IMR-90 (cell line): ENCODE measurements at regions not wholly inside any gene's neighbourhood (a gene's known extent, or its start where the extent isn't known, plus 50 kb on each side); places are given as distances from the start of the nearest gene placed in this dataset.

Experiments used
- ATAC-seq: fragments of 200-7000 bp; cut with Tn5 transposase; 2 replicates; pipeline ENCODE4 v1.9.1; 2020; ENCODE audit warnings: low read depth, mild to moderate bottlenecking, moderate library complexity
- BruUV-seq: library from RNA; stranded (reverse); fragments of 400-500 nt; replicated peaks from 2 replicates; lab custom pipeline; 2021; lab: Mats Ljungman, UMichigan
- CTCF ChIA-PET: fragments of 300-600 bp; formaldehyde crosslinking; extraction: SDS; loops from one replicate; lab custom pipeline; 2021; ENCODE audit warnings: antibody characterized with exemption; lab: Yijun Ruan, JAX
- POLR2A ChIA-PET: fragments of 300-600 bp; sonication (Branson Sonifier 250); formaldehyde crosslinking; loops from one replicate; lab custom pipeline; 2022; ENCODE audit warnings: antibody characterized with exemption; ENCODE audit not compliant: unreplicated experiment; lab: Charles Lee
- DNase-seq: peaks from one replicate; pipeline ENCODE4 v3.0.0; 2013
- H2AFZ ChIP-seq: replicated peaks from 2 replicates; pipeline ENCODE3; 2013; ENCODE audit warnings: low read length, mild to moderate bottlenecking; ENCODE audit not compliant: poor library complexity
- H2AK5ac ChIP-seq: 2 replicates; pipeline ENCODE4 v1.6.1; 2013; ENCODE audit warnings: low read depth, low read length, inconsistent platforms
- H2AK9ac ChIP-seq: replicated peaks from 2 replicates; pipeline ENCODE3; 2013; ENCODE audit warnings: mild to moderate bottlenecking, low read depth, low read length, moderate library complexity; ENCODE audit not compliant: poor library complexity
- H2BK120ac ChIP-seq: 2 replicates; pipeline ENCODE4 v1.6.1; 2013; ENCODE audit warnings: low read depth, low read length, inconsistent platforms
- H2BK15ac ChIP-seq: 3 replicates; pipeline ENCODE4 v1.6.1; 2013; ENCODE audit warnings: low read depth, low read length, inconsistent platforms
- H2BK20ac ChIP-seq: 2 replicates; pipeline ENCODE4 v1.6.1; 2013; ENCODE audit warnings: low read depth, mild to moderate bottlenecking, inconsistent platforms, low read length, moderate library complexity
- H2BK5ac ChIP-seq: 2 replicates; pipeline ENCODE4 v1.6.1; 2013; ENCODE audit warnings: mild to moderate bottlenecking, low read depth, low read length, inconsistent platforms; ENCODE audit not compliant: poor library complexity, severe bottlenecking
- H3K14ac ChIP-seq: replicated peaks from 2 replicates; pipeline ENCODE4 v1.6.1; 2013; ENCODE audit warnings: low read depth, low read length, inconsistent platforms
- H3K18ac ChIP-seq: 2 replicates; pipeline ENCODE4 v1.6.1; 2013; ENCODE audit warnings: low read depth, low read length, control low read depth
- H3K23ac ChIP-seq: 2 replicates; pipeline ENCODE4 v1.6.1; 2013; ENCODE audit warnings: low read depth, low read length, inconsistent platforms
- H3K27ac ChIP-seq: 2 replicates; pipeline ENCODE4 v1.5.1; 2013; ENCODE audit warnings: mild to moderate bottlenecking, control low read depth, low read length; ENCODE audit not compliant: insufficient read depth
- H3K27me3 ChIP-seq: 2 replicates; pipeline ENCODE4 v1.6.1; 2013; ENCODE audit warnings: low read length; ENCODE audit not compliant: control insufficient read depth, insufficient read depth
- H3K36me3 ChIP-seq: 2 replicates; pipeline ENCODE4 v1.6.1; 2013; ENCODE audit warnings: low read length, mixed read lengths; ENCODE audit not compliant: control insufficient read depth, insufficient read depth
- H3K4ac ChIP-seq: 2 replicates; pipeline ENCODE4 v1.6.1; 2013; ENCODE audit warnings: low read depth, low read length, inconsistent platforms
- H3K4me1 ChIP-seq: 2 replicates; pipeline ENCODE4 v1.6.1; 2013; ENCODE audit warnings: low read length, mixed read lengths; ENCODE audit not compliant: control insufficient read depth, insufficient read depth
- H3K4me2 ChIP-seq: 2 replicates; pipeline ENCODE4 v1.6.1; 2013; ENCODE audit warnings: low read depth, mild to moderate bottlenecking, control low read depth, low read length, moderate library complexity
- H3K4me3 ChIP-seq: 2 replicates; pipeline ENCODE4 v1.5.1; 2013; ENCODE audit warnings: low read depth, mild to moderate bottlenecking, control low read depth, low read length, moderate library complexity; ENCODE audit not compliant: insufficient read depth
- H3K56ac ChIP-seq: 2 replicates; pipeline ENCODE4 v1.6.1; 2013; ENCODE audit warnings: low read length, inconsistent platforms; ENCODE audit not compliant: insufficient read depth; ENCODE audit errors: extremely low read depth
- H3K79me1 ChIP-seq, 2 experiments: 2 replicates each; pipeline ENCODE4 v1.6.1; 2013; ENCODE audit warnings: low read length in 2 of 2, inconsistent platforms in 1 of 2, low read depth in 1 of 2
- H3K9ac ChIP-seq: 2 replicates; pipeline ENCODE4 v1.6.1; 2013; ENCODE audit warnings: low read depth, low read length, control low read depth
- H3K9me1 ChIP-seq: 2 replicates; pipeline ENCODE4 v1.6.1; 2013; ENCODE audit warnings: low read length, inconsistent platforms; ENCODE audit not compliant: insufficient read depth
- H3K9me3 ChIP-seq: 2 replicates; pipeline ENCODE4 v1.6.1; 2013; ENCODE audit warnings: low read length; ENCODE audit not compliant: control insufficient read depth, insufficient read depth
- H4K20me1 ChIP-seq: 2 replicates; pipeline ENCODE4 v1.6.1; 2013; ENCODE audit warnings: low read length, inconsistent platforms; ENCODE audit not compliant: insufficient read depth
- H4K5ac ChIP-seq: 2 replicates; pipeline ENCODE4 v1.6.1; 2013; ENCODE audit warnings: mild to moderate bottlenecking, low read depth, low read length, control low read depth
- H4K8ac ChIP-seq, 2 experiments: 2 replicates each; pipeline ENCODE4 v1.6.1; 2013; ENCODE audit warnings: low read depth in 2 of 2, low read length in 2 of 2, control low read depth in 1 of 2, inconsistent platforms in 1 of 2
- H4K91ac ChIP-seq: 2 replicates; pipeline ENCODE4 v1.6.1; 2013; ENCODE audit warnings: low read depth, low read length, inconsistent platforms; ENCODE audit not compliant: insufficient read depth
- BHLHE40 ChIP-seq: fragments of 150-350 bp; IDR thresholded peaks from 2 replicates; pipeline ENCODE4 v1.6.1; 2016; ENCODE audit warnings: mild to moderate bottlenecking, low read depth, low read length
- CEBPB ChIP-seq: IDR thresholded peaks from 2 replicates; pipeline ENCODE4 v1.6.1; 2012; ENCODE audit warnings: low read depth, low read length, improper control_type of control experiment
- CTCF ChIP-seq: conservative IDR thresholded peaks from 2 replicates; pipeline ENCODE4 v1.5.1; 2012; ENCODE audit warnings: mild to moderate bottlenecking, low read depth, low read length, improper control_type of control experiment
- ELK1 ChIP-seq: fragments of 150-350 bp; IDR thresholded peaks from 2 replicates; pipeline ENCODE4 v1.6.1; 2016; ENCODE audit warnings: low read depth, mild to moderate bottlenecking, low read length, moderate library complexity, borderline replicate concordance
- FOS ChIP-seq: fragments of 150-350 bp; IDR thresholded peaks from 2 replicates; pipeline ENCODE4 v1.6.1; 2016; ENCODE audit warnings: low read depth, low read length
- MAZ ChIP-seq: IDR thresholded peaks from 2 replicates; pipeline ENCODE4 v1.6.1; 2012; ENCODE audit warnings: low read depth, mild to moderate bottlenecking, low read length, improper control_type of control experiment, moderate library complexity, borderline replicate concordance
- NFE2L2 ChIP-seq: fragments of 150-350 bp; IDR thresholded peaks from 2 replicates; pipeline ENCODE4 v1.6.1; 2016; ENCODE audit warnings: low read depth, mild to moderate bottlenecking, low read length
- RFX5 ChIP-seq: IDR thresholded peaks from 2 replicates; pipeline ENCODE4 v1.8.0; 2012; ENCODE audit warnings: low read depth, mild to moderate bottlenecking, low read length, moderate library complexity
- USF2 ChIP-seq: fragments of 150-350 bp; IDR thresholded peaks from 2 replicates; pipeline ENCODE4 v1.6.1; 2017; ENCODE audit warnings: mild to moderate bottlenecking, antibody characterized with exemption, low read length, low read depth
- WGBS, 2 experiments: methylation state at CpG; one replicate each; pipeline versions ENCODE4 v1.1.5 to v1.1.7; 2013; ENCODE audit warnings: missing lambda C conversion rate in 2 of 2; ENCODE audit not compliant: insufficient read length in 1 of 2; ENCODE audit errors: extremely low coverage in 2 of 2; 5-methylcytosine and 5-hydroxymethylcytosine counted together
- dilution Hi-C: fragments of 300-500 bp; cut with HindIII; formaldehyde crosslinking; loops from one replicate; pipeline ENCODE4 v1.14.3; 2018; ENCODE audit warnings: low sequenced_read_pairs; ENCODE audit not compliant: unreplicated experiment
- in situ Hi-C: fragments of 300-500 bp; cut with MboI; formaldehyde crosslinking; loops from 3 replicates; pipeline ENCODE4 v1.14.3; 2019; ENCODE audit warnings: low sequenced_read_pairs, inconsistent platforms, mixed read lengths
- intact Hi-C: fragments of 100-400 bp; cut with micrococcal nuclease; formaldehyde crosslinking; loops from 2 replicates; pipeline ENCODE4 v1.10.0; 2022

- no TSS peak for BruUV-seq
- H4K91ac ChIP-seq = no peak overlapping the region
- no peak overlapping the region for H3K4me3 ChIP-seq
- no peak overlapping the region for H3K27ac ChIP-seq
- no peak for DNase-seq
- POLR2A ChIA-PET = no interaction called here
- no peak overlapping the region for H2AFZ ChIP-seq
- no peak overlapping the region for H3K56ac ChIP-seq
- H3K14ac ChIP-seq = no peak overlapping the region
- no peaks in the 10 kb centered on the region for H3K36me3 ChIP-seq
- no peak overlapping the region for H3K18ac ChIP-seq
- H4K5ac ChIP-seq = no peak overlapping the region
- no peak overlapping the region for H3K9ac ChIP-seq
- WGBS, 2 experiments = no CpG with 5 or more reads among the region's 2 CpGs
- no peak overlapping the region for H3K23ac ChIP-seq
- CTCF ChIA-PET = no interaction called here
- H3K4ac ChIP-seq = no peak overlapping the region
- no peak overlapping the region for H2BK5ac ChIP-seq
- no peak for ATAC-seq
- H3K4me1 ChIP-seq = no peaks in the 10 kb centered on the region
- H4K20me1 ChIP-seq = no peaks in the 10 kb centered on the region
- no peak overlapping the region for H2AK9ac ChIP-seq
- no peak overlapping the region for H2BK120ac ChIP-seq
- no peak overlapping the region for H3K4me2 ChIP-seq
- in situ Hi-C loops (no loop called here), intact Hi-C loops (no loop called here), dilution Hi-C loops (no loop called here)
- no peaks in the 10 kb centered on the region; the same call in 1 of the 2 replicates for H3K9me3 ChIP-seq
- no peak for TF ChIP-seq RFX5
- no peak for TF ChIP-seq ELK1
- TF ChIP-seq FOS = no peak
- TF ChIP-seq USF2 = no peak
- TF ChIP-seq CTCF = no peak
- no peak for TF ChIP-seq CEBPB
- no peak for TF ChIP-seq MAZ
- TF ChIP-seq NFE2L2 = no peak
- no peak for TF ChIP-seq BHLHE40
- no peak overlapping the region for H2BK15ac ChIP-seq
- no peaks in the 10 kb centered on the region for H3K27me3 ChIP-seq
- no peaks in the 10 kb centered on the region for H3K9me1 ChIP-seq
- no peaks in the 10 kb centered on the region for H3K79me1 ChIP-seq
- no peak overlapping the region for H2BK20ac ChIP-seq
- no peak overlapping the region for H4K8ac ChIP-seq
- no peak overlapping the region for H2AK5ac ChIP-seq
These were observed 1512.0 kb downstream of the ARAP2 start for GRCh38 chr4:34732176-34732950.
